ENCODE measurements at regions not wholly inside any gene's neighbourhood (a gene's known extent, or its start where the extent isn't known, plus 50 kb on each side); places are given as distances from the start of the nearest gene placed in this dataset.

DNA sequence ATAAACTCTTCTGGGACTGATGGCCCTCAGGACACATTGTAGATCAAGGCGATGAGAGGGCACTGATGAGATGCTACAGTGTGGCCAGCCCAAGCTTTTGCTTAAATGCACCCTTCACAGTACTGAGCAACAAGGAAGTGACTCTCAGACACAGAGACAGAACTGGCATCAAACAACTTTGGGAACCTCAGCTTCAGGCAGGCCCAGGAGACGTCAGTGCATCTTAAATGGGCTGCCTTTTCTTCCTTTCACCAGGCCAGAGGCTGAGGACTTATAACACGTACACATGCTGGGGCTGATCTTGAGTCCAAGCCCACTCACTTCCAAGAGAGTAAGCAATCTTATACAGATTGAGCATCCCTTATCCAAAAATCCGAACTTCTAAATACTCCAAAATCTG lies 386.1 kb upstream of the C16orf82 start:
- DNase-seq (ENCODE audit: low read depth) = no peak
- no peak overlapping the region for H3K4me3 ChIP-seq (ENCODE audit: low read depth, low read length)
- TF ChIP-seq, protein P1, sequence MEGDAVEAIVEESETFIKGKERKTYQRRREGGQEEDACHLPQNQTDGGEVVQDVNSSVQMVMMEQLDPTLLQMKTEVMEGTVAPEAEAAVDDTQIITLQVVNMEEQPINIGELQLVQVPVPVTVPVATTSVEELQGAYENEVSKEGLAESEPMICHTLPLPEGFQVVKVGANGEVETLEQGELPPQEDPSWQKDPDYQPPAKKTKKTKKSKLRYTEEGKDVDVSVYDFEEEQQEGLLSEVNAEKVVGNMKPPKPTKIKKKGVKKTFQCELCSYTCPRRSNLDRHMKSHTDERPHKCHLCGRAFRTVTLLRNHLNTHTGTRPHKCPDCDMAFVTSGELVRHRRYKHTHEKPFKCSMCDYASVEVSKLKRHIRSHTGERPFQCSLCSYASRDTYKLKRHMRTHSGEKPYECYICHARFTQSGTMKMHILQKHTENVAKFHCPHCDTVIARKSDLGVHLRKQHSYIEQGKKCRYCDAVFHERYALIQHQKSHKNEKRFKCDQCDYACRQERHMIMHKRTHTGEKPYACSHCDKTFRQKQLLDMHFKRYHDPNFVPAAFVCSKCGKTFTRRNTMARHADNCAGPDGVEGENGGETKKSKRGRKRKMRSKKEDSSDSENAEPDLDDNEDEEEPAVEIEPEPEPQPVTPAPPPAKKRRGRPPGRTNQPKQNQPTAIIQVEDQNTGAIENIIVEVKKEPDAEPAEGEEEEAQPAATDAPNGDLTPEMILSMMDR (IDR thresholded peaks at IDR 0.05; ENCODE audit: insufficient read depth, low read length, severe bottlenecking) = no peak
- no peaks in the 10 kb centered on the region for H3K27me3 ChIP-seq (ENCODE audit: control insufficient read depth, insufficient read depth, low read length)
- peak; percentile 77 for FAIRE-seq
- H3K36me3 ChIP-seq (ENCODE audit: control insufficient read depth, insufficient read depth, low read length) = no peaks in the 10 kb centered on the region

DNA sequence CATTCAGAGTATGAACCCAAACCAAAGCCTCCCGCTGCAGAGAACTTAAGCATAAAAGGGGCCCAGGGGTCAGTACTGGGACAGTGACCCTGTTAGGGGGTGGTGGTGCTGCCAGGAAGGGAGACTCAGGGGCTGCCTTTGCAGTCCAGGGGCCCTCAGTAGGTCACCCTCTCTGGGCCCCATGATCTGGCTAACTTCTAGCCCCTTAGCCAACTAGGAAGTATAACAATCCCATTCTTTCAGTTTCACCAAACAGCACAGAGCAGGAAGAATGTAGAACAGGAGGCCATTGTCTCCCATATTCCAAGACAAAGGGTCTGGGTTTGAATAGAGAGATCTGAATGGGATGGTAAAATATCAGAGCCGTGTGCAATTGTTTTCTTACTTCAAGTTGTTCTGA lies 378.6 kb upstream of the C16orf82 start:
- no peaks in the 10 kb centered on the region for H3K27me3 ChIP-seq (ENCODE audit: control insufficient read depth, insufficient read depth, low read length)
- no peak for FAIRE-seq
- no peak for DNase-seq (ENCODE audit: low read depth)
- H3K4me3 ChIP-seq (ENCODE audit: low read depth, low read length) = no peak overlapping the region
- TF ChIP-seq, protein P1 (IDR thresholded peaks at IDR 0.05; ENCODE audit: insufficient read depth, low read length, severe bottlenecking) = no peak
- H3K36me3 ChIP-seq (ENCODE audit: control insufficient read depth, insufficient read depth, low read length) = no peaks in the 10 kb centered on the region

DNA sequence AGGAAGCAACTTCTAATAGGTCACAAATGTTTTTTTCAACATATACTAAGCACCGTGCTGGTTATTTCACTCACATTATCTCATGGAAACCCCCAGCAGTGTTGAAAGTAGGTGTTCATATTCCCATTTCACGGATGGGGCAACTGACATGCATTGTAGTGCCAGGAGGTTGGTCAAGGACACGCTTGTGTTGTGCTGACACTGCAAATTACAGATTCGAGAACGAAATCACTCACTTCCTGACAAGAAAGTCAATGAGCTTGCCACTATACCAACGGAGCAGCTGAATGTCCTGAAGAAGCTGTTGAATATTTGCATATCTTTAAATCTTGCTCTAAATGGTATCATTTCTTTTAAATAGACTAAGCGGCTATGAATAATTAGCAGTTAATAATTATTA lies 378.0 kb upstream of the C16orf82 start:
- Histone ChIP-seq H3K4me3 (ENCODE audit: low read depth, low read length) (no peak overlapping the region), H3K27me3 (ENCODE audit: control insufficient read depth, insufficient read depth, low read length) (no peaks in the 10 kb centered on the region), H3K36me3 (ENCODE audit: control insufficient read depth, insufficient read depth, low read length) (no peaks in the 10 kb centered on the region)
- DNase-seq (ENCODE audit: low read depth) (no peak), FAIRE-seq (no peak)
- TF ChIP-seq, protein P1 (IDR thresholded peaks at IDR 0.05; ENCODE audit: insufficient read depth, low read length, severe bottlenecking) = no peak

DNA sequence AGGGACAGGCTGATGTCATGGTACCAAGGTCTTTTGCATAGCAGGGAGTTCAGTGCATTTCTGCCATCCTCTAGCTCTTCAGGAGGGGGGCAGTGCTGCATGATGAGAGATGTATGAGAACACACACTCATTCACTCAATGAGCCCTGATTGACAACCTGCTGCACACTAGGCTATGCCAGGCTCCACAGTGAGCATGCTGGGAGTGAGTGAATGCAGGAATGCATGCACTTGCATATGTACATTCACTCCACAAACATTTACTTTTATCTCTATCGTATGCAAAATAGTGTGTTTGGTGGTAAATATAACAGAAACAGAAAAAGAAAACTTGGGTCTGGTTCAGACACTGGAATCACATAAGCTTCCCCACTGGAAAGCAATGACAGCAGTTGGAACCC lies 374.1 kb upstream of the C16orf82 start:
- DNase-seq (ENCODE audit: low read depth) (no peak), FAIRE-seq (no peak)
- Histone ChIP-seq H3K36me3 (ENCODE audit: control insufficient read depth, insufficient read depth, low read length) (no peaks in the 10 kb centered on the region), H3K4me3 (ENCODE audit: low read depth, low read length) (no peak overlapping the region), H3K27me3 (ENCODE audit: control insufficient read depth, insufficient read depth, low read length) (no peaks in the 10 kb centered on the region)
- TF ChIP-seq, protein P1 (IDR thresholded peaks at IDR 0.05; ENCODE audit: insufficient read depth, low read length, severe bottlenecking) = no peak

DNA sequence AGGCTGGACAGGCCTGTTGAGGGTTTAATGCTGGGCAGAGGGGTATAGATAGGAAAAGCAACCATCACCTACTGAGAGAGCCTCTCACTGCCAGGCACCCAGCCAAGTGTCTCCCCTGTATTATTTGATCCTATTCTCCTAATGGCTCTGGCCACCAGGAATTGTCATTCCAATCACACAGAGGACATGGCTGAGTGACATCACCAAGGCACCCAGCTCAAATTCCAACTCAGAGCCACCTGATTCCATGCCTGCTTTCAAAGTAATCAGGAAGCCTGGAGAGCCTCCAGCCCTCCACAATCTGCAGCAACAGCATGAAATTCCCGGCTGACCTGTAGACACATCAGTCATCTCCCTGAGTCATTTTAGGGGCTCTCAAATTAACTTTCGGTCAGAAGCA lies 368.9 kb upstream of the C16orf82 start:
- Histone ChIP-seq H3K36me3 (ENCODE audit: control insufficient read depth, insufficient read depth, low read length) (no peaks in the 10 kb centered on the region), H3K4me3 (ENCODE audit: low read depth, low read length) (no peak overlapping the region), H3K27me3 (ENCODE audit: control insufficient read depth, insufficient read depth, low read length) (no peaks in the 10 kb centered on the region)
- DNase-seq (ENCODE audit: low read depth) = no peak
- TF ChIP-seq, protein P1 (IDR thresholded peaks at IDR 0.05; ENCODE audit: insufficient read depth, low read length, severe bottlenecking) = no peak
- no peak for FAIRE-seq

DNA sequence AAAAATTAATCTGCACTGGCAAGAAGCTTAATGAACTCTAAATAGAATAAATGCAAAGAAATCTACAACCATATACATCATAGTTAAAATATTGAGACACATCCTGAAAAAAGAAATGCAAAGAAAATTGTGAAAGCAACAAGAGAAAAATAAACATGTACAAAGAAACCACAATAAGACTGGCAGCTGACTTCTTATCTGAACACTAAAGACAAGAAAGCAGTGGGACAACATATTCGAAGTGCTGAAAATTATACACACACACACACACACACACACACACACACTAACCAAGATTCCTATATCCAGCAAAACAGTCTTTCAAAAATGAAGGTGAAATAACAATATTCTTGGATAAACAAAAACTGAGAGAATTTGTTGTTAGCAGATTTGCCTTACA lies 366.5 kb upstream of the C16orf82 start:
- FAIRE-seq (no peak), DNase-seq (ENCODE audit: low read depth) (no peak)
- no peaks in the 10 kb centered on the region for H3K36me3 ChIP-seq (ENCODE audit: control insufficient read depth, insufficient read depth, low read length)
- H3K27me3 ChIP-seq (ENCODE audit: control insufficient read depth, insufficient read depth, low read length) = no peaks in the 10 kb centered on the region
- H3K4me3 ChIP-seq (ENCODE audit: low read depth, low read length) = no peak overlapping the region
- TF ChIP-seq, protein P1 (IDR thresholded peaks at IDR 0.05; ENCODE audit: insufficient read depth, low read length, severe bottlenecking) = no peak

All from bronchial epithelial cell (primary cell).